ENCODE measurements at regions not wholly inside any gene's neighbourhood (a gene's known extent, or its start where the extent isn't known, plus 50 kb on each side); places are given as distances from the start of the nearest gene placed in this dataset.

- TF ChIP-seq POLR2A (IDR thresholded peaks at IDR 0.05), result no peak
- TF ChIP-seq, protein P1, sequence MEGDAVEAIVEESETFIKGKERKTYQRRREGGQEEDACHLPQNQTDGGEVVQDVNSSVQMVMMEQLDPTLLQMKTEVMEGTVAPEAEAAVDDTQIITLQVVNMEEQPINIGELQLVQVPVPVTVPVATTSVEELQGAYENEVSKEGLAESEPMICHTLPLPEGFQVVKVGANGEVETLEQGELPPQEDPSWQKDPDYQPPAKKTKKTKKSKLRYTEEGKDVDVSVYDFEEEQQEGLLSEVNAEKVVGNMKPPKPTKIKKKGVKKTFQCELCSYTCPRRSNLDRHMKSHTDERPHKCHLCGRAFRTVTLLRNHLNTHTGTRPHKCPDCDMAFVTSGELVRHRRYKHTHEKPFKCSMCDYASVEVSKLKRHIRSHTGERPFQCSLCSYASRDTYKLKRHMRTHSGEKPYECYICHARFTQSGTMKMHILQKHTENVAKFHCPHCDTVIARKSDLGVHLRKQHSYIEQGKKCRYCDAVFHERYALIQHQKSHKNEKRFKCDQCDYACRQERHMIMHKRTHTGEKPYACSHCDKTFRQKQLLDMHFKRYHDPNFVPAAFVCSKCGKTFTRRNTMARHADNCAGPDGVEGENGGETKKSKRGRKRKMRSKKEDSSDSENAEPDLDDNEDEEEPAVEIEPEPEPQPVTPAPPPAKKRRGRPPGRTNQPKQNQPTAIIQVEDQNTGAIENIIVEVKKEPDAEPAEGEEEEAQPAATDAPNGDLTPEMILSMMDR (IDR thresholded peaks at IDR 0.05), result no peak
Measured at GRCh38 chr18:76679945-76680344, 142.4 kb upstream of the ZNF236 start.
